GM12872 (cell line): ENCODE measurements at regions not wholly inside any gene's neighbourhood (a gene's known extent, or its start where the extent isn't known, plus 50 kb on each side); places are given as distances from the start of the nearest gene placed in this dataset.

Experiments used
- CTCF ChIP-seq: IDR thresholded peaks from 3 replicates; pipeline ENCODE4 v1.5.1; 2011; ENCODE audit warnings: low read depth, mild to moderate bottlenecking, low read length, moderate library complexity; ENCODE audit not compliant: insufficient read depth

GRCh38 chr12:41850046-41850445 lies 294.6 kb downstream of the GXYLT1 start:
- no peak for TF ChIP-seq CTCF

- no peak for TF ChIP-seq CTCF
Measured at GRCh38 chr12:41846718-41847117, 298.0 kb downstream of the GXYLT1 start.

- TF ChIP-seq CTCF = no peak
Measured at GRCh38 chr12:41836416-41836815, 308.3 kb downstream of the GXYLT1 start.

- no peak for TF ChIP-seq CTCF
Measured at GRCh38 chr12:41835556-41835955, 309.1 kb downstream of the GXYLT1 start.

- TF ChIP-seq CTCF = no peak
Measured at GRCh38 chr12:41819948-41820347, 324.7 kb downstream of the GXYLT1 start.

GRCh38 chr12:41804026-41804425 lies 340.6 kb downstream of the GXYLT1 start:
- no peak for TF ChIP-seq CTCF

GRCh38 chr12:41802803-41803202 lies 341.9 kb downstream of the GXYLT1 start:
- no peak for TF ChIP-seq CTCF

- no peak for TF ChIP-seq CTCF
Measured at GRCh38 chr12:41801261-41801660, 343.4 kb downstream of the GXYLT1 start.
